CD4-positive, alpha-beta T cell (primary cell): ENCODE measurements at regions not wholly inside any gene's neighbourhood (a gene's known extent, or its start where the extent isn't known, plus 50 kb on each side); places are given as distances from the start of the nearest gene placed in this dataset.

Experiments used
- ATAC-seq: fragments of 200-7000 bp; cut with Tn5 transposase; one replicate; pipeline ENCODE4 v1.10.0; 2022; ENCODE audit warnings: mild to moderate bottlenecking; ENCODE audit not compliant: poor library complexity
- CTCF ChIA-PET: fragments of 350-600 bp; sonication (Branson Sonifier 250); formaldehyde crosslinking; loops from one replicate; lab custom pipeline; 2021; ENCODE audit warnings: antibody characterized with exemption, inconsistent platforms; lab: Charles Lee
- POLR2A ChIA-PET: fragments of 350-600 bp; sonication (Branson Sonifier 250); formaldehyde crosslinking; loops from one replicate; lab custom pipeline; 2021; ENCODE audit warnings: antibody characterized with exemption, inconsistent platforms; lab: Charles Lee
- DNase-seq, 14 experiments: peaks; one replicate each; pipeline ENCODE4 v3.0.0-alpha.2; 2013 to 2020; ENCODE audit warnings: mixed read lengths in 2 of 14
- H3K27ac ChIP-seq, 2 donors: one replicate each; pipeline versions ENCODE4 v1.5.1 to v1.7.0; 2013; ENCODE audit warnings: low read length in 2 of 2, low read depth in 1 of 2, mild to moderate bottlenecking in 1 of 2
- H3K27me3 ChIP-seq, 2 experiments: 1 replicate in 1 of 2; 2 replicates in 1 of 2; pipeline versions ENCODE4 v1.6.1 to v1.7.0; 2013; ENCODE audit warnings: low read length in 2 of 2, control low read depth in 1 of 2, mild to moderate bottlenecking in 1 of 2, moderate library complexity in 1 of 2; ENCODE audit not compliant: insufficient read depth in 2 of 2, control insufficient read depth in 1 of 2
- H3K36me3 ChIP-seq: one replicate; pipeline ENCODE4 v1.6.1; 2013; ENCODE audit warnings: low read length, control low read depth; ENCODE audit not compliant: insufficient read depth
- H3K4me1 ChIP-seq: one replicate; pipeline ENCODE4 v1.6.1; 2013; ENCODE audit warnings: low read length, control low read depth; ENCODE audit not compliant: insufficient read depth
- H3K4me3 ChIP-seq: one replicate; pipeline ENCODE4 v1.5.1; 2013; ENCODE audit warnings: mild to moderate bottlenecking, low read length, moderate library complexity
- H3K9me3 ChIP-seq, 2 experiments: 1 replicate in 1 of 2; 2 replicates in 1 of 2; pipeline versions ENCODE4 v1.6.1 to v1.7.0; 2013; ENCODE audit warnings: low read length in 2 of 2, mild to moderate bottlenecking in 2 of 2, control low read depth in 1 of 2, moderate library complexity in 1 of 2; ENCODE audit not compliant: control insufficient read depth in 1 of 2, insufficient read depth in 1 of 2
- H3K27ac Mint-ChIP-seq: one replicate; pipeline ENCODE4 v1.8.0; 2020; ENCODE audit warnings: mixed read lengths
- H3K27me3 Mint-ChIP-seq: one replicate; pipeline ENCODE4 v1.8.0; 2021; ENCODE audit warnings: mixed read lengths
- H3K36me3 Mint-ChIP-seq: one replicate; pipeline ENCODE4 v1.8.0; 2021; ENCODE audit warnings: low read depth, mixed read lengths
- H3K4me1 Mint-ChIP-seq: one replicate; pipeline ENCODE4 v1.8.0; 2021; ENCODE audit warnings: low read depth, mixed read lengths
- H3K4me3 Mint-ChIP-seq: one replicate; pipeline ENCODE4 v1.8.0; 2020; ENCODE audit warnings: mild to moderate bottlenecking, mixed read lengths
- H3K9me3 Mint-ChIP-seq: one replicate; pipeline ENCODE4 v1.8.0; 2020; ENCODE audit warnings: mixed read lengths
- intact Hi-C, 2 experiments: fragments of 100-400 bp; cut with DNase I in 1 of 2; cut with micrococcal nuclease in 1 of 2; formaldehyde crosslinking; loops; one replicate each; pipeline versions ENCODE4 v1.15.1 to v1.9.0; 2023 to 2025; cut with DNase I, micrococcal nuclease
- TF ChIP-seq, protein P1 (sequence below): fragments of 200-600 bp; IDR thresholded peaks from one replicate; pipeline ENCODE4 v1.8.0; 2022; ENCODE audit warnings: antibody characterized with exemption, mild to moderate bottlenecking

DNA sequence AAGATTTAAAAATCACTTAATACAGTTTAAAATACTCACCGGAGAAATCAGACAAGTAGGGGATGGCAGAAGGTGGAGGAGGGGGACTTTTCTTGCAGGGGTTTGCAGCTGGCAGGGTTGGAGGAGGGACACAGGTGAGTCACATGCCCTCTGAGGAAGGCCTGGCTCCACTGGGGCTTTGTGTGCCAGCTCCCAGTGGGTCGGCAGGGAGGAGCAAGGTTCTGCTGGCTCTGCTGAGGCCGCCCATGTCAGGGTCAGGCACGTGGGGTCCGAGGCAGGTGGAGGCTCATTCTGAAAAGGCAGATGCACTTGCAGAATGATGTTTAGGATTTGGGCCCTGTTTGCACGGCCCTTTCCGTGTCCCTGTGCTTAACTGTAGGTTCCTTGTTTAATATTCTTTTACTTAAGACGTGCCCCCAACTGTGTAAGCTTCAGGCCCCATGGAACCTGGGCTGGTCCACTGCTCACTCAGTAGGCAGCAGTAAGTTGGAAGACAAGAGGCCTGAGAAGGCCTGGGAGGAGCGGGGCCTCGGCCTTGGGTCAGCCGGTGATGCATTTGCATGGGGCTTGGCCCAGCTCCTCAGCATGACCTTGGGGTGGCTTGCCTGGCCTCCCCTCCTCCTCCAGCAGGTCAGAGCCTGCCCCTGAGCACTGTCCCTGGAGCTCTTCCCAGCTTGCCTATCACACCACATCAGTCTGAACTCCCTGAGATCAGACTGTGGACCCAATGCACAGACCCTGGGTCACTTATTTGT is 141.0 kb downstream of the GLI2 start:
- TF ChIP-seq, protein P1, sequence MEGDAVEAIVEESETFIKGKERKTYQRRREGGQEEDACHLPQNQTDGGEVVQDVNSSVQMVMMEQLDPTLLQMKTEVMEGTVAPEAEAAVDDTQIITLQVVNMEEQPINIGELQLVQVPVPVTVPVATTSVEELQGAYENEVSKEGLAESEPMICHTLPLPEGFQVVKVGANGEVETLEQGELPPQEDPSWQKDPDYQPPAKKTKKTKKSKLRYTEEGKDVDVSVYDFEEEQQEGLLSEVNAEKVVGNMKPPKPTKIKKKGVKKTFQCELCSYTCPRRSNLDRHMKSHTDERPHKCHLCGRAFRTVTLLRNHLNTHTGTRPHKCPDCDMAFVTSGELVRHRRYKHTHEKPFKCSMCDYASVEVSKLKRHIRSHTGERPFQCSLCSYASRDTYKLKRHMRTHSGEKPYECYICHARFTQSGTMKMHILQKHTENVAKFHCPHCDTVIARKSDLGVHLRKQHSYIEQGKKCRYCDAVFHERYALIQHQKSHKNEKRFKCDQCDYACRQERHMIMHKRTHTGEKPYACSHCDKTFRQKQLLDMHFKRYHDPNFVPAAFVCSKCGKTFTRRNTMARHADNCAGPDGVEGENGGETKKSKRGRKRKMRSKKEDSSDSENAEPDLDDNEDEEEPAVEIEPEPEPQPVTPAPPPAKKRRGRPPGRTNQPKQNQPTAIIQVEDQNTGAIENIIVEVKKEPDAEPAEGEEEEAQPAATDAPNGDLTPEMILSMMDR = no peak
- ChIA-PET POLR2A (no interaction called here), CTCF (no interaction called here)
- Mint-ChIP-seq H3K4me1 (no peaks in the 10 kb centered on the region), H3K27ac (no peak overlapping the region), H3K27me3 (peaks cover 29% of the 10 kb centered on the region), H3K9me3 (no peaks in the 10 kb centered on the region), H3K36me3 (no peaks in the 10 kb centered on the region), H3K4me3 (no peak overlapping the region)
- no peaks in the 10 kb centered on the region for H3K27me3 ChIP-seq
- no peak overlapping the region for H3K4me3 ChIP-seq
- H3K27ac ChIP-seq = no peak overlapping the region
- H3K4me1 ChIP-seq = no peaks in the 10 kb centered on the region
- no peak for DNase-seq
- ATAC-seq = no peak
- no peaks in the 10 kb centered on the region for H3K9me3 ChIP-seq
- intact Hi-C loops = no loop called here
- H3K36me3 ChIP-seq = no peaks in the 10 kb centered on the region

DNA sequence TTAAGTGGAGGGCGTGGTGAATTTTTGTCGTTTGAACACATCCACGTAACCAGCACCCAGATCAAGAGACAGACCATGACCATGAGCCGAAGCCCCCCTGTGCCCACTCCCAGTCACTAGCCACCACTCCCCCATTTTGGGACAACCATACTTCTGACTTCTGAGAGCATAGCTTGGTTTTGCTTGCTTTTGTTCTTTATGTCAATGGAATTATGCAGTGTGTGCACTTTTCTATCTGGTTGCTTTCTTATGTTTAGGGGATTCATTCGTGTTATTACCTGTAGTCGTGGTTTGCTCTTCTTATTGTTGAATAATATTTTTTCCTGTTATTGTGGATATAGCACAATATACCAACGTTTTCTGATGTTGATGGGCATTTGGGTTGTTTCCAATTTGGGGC is 141.7 kb downstream of the GLI2 start:
- ChIA-PET POLR2A (no interaction called here), CTCF (no interaction called here)
- H3K4me1 ChIP-seq = no peaks in the 10 kb centered on the region
- H3K4me3 Mint-ChIP-seq = no peak overlapping the region
- H3K27me3 Mint-ChIP-seq = peaks cover 24% of the 10 kb centered on the region
- no peak overlapping the region for H3K27ac ChIP-seq
- DNase-seq = no peak
- TF ChIP-seq, protein P1 = no peak
- H3K36me3 ChIP-seq = no peaks in the 10 kb centered on the region
- intact Hi-C loops = no loop called here
- H3K36me3 Mint-ChIP-seq = no peaks in the 10 kb centered on the region
- no peak overlapping the region for H3K27ac Mint-ChIP-seq
- no peak overlapping the region for H3K4me3 ChIP-seq
- ATAC-seq = no peak
- H3K27me3 ChIP-seq = no peaks in the 10 kb centered on the region
- H3K4me1 Mint-ChIP-seq = no peaks in the 10 kb centered on the region
- peaks cover 0 to 3% of the 10 kb centered on the region in 2 experiments for H3K9me3 ChIP-seq
- no peaks in the 10 kb centered on the region for H3K9me3 Mint-ChIP-seq

DNA sequence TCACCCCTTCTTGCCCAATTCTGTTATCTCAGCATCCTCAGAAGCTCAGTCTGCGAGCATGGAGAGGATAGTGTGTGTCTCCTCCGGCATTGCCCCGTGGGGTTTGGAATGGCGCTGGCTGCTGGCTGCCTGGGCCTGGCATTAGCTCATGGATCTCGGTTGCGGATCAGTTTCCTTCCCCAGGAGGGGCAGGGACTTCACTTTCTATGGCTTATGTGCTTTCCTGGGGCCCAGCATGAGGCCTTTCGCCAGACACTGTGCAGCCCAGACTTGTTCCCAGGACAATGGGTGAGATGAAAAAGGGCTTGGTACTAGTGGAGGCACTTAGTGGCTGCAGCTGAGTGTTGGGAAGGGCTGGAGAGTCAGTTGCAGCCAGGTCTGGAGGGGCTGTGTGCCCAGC is 143.3 kb downstream of the GLI2 start:
- POLR2A ChIA-PET = no interaction called here
- TF ChIP-seq, protein P1 = no peak
- H3K4me3 Mint-ChIP-seq = no peak overlapping the region

More for the DNA sequence above, 143.3 kb downstream of the GLI2 start:
- no peaks in the 10 kb centered on the region for H3K36me3 Mint-ChIP-seq
- H3K27ac Mint-ChIP-seq = no peak overlapping the region
- CTCF ChIA-PET = no interaction called here
- Histone ChIP-seq H3K36me3 (no peaks in the 10 kb centered on the region), H3K4me3 (no peak overlapping the region), H3K9me3 (peaks cover 0 to 3% of the 10 kb centered on the region in 2 experiments), H3K4me1 (no peaks in the 10 kb centered on the region), H3K27me3 (no peaks in the 10 kb centered on the region), H3K27ac (no peak overlapping the region)
- no peaks in the 10 kb centered on the region for H3K9me3 Mint-ChIP-seq
- DNase-seq (no peak), ATAC-seq (no peak)
- H3K27me3 Mint-ChIP-seq = peaks cover 19% of the 10 kb centered on the region
- H3K4me1 Mint-ChIP-seq = no peaks in the 10 kb centered on the region
- intact Hi-C loops = no loop called here
